ENCODE measurements at regions not wholly inside any gene's neighbourhood (a gene's known extent, or its start where the extent isn't known, plus 50 kb on each side); places are given as distances from the start of the nearest gene placed in this dataset.
A peak's percentile ranks its signal among the peaks of the same experiment; 100 is the strongest.
"Not testable (repeated sequence)": the region's sequence is repeated elsewhere in the genome, so short reads cannot be mapped to it uniquely, and the experiment has no call there.

DNA sequence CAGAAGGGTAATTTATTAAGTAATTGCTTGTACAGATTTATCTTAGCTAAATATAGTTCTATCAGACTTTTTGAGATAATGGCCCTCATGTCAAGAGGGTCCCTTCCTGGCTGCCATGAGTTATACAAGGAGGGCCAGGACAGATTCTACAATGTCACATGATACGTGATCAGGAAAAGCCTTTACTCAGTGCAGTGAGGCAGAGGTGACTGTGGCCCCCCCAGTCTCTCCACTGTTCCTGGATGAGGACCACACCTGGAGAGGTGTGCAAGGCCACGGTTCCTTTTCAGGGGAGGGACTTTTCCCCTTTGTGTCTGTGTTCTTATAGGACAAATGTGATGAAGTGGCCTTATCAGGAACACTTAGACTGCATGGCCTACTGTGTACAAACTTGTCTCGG lies 54.3 kb upstream of the LRCH1 start:
- in situ Hi-C loops (cut with HindIII; ENCODE audit: low sequenced_read_pairs) = no loop called here
- TF ChIP-seq, protein P1, sequence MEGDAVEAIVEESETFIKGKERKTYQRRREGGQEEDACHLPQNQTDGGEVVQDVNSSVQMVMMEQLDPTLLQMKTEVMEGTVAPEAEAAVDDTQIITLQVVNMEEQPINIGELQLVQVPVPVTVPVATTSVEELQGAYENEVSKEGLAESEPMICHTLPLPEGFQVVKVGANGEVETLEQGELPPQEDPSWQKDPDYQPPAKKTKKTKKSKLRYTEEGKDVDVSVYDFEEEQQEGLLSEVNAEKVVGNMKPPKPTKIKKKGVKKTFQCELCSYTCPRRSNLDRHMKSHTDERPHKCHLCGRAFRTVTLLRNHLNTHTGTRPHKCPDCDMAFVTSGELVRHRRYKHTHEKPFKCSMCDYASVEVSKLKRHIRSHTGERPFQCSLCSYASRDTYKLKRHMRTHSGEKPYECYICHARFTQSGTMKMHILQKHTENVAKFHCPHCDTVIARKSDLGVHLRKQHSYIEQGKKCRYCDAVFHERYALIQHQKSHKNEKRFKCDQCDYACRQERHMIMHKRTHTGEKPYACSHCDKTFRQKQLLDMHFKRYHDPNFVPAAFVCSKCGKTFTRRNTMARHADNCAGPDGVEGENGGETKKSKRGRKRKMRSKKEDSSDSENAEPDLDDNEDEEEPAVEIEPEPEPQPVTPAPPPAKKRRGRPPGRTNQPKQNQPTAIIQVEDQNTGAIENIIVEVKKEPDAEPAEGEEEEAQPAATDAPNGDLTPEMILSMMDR (IDR thresholded peaks at IDR 0.05; ENCODE audit: low read depth, low read length) = no peak
- DNase-seq (ENCODE audit: low read depth, low spot score) = no peak
- no peak overlapping the region for H3K4me3 ChIP-seq (ENCODE audit: low read depth, low read length)

GRCh38 chr13:46496086-46496485 lies 56.9 kb upstream of the LRCH1 start:
- in situ Hi-C loops (cut with HindIII; ENCODE audit: low sequenced_read_pairs) = no loop called here
- TF ChIP-seq, protein P1 (IDR thresholded peaks at IDR 0.05; ENCODE audit: low read depth, low read length) = no peak
- no peak for DNase-seq (ENCODE audit: low read depth, low spot score)
- no peak overlapping the region for H3K4me3 ChIP-seq (ENCODE audit: low read depth, low read length)

DNA sequence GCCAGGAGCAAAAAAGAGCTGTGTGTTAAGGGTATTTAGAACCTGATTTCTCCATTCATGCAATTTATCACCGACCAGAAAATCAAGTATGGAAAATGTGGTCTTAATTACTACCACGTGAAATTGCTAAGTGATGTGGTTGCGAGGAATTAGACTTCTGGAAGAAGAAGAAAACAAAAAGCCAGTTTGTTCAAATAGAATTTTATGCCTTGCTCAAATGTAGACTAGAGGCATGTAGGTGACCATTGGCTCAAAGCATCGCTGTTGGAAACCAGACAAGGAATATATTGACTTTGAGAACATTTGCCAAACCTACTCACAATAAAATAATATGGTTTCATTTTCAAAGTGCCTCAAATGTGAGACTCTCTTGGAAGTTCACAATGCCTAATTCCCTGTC lies 57.3 kb upstream of the LRCH1 start:
- H3K4me3 ChIP-seq (ENCODE audit: low read depth, low read length) = no peak overlapping the region
- in situ Hi-C loops (cut with HindIII; ENCODE audit: low sequenced_read_pairs) = no loop called here
- TF ChIP-seq, protein P1 (IDR thresholded peaks at IDR 0.05; ENCODE audit: low read depth, low read length) = no peak
- DNase-seq (ENCODE audit: low read depth, low spot score) = peak; percentile 33

DNA sequence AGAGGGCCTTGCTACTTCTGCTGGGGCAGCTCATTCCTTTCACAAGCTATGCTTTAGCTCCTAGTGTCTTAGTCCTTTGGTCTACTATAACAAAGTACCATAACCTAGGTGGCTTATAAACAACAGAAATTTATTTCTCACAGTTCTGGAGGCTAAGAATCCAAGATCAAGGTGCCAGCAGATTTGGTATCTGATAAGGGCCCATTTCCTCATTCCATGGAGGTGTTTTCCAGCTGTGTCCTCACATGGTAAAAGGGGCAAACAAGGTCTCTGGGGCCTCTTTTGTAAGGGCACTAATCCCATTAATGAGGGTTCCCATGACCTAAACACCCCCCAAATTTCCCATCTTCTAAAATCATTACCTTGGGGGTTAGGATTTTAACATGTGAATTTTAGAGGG lies 57.9 kb upstream of the LRCH1 start:
- in situ Hi-C loops (cut with HindIII; ENCODE audit: low sequenced_read_pairs) = no loop called here
- TF ChIP-seq, protein P1 (IDR thresholded peaks at IDR 0.05; ENCODE audit: low read depth, low read length) = no peak
- DNase-seq (ENCODE audit: low read depth, low spot score) = no peak
- H3K4me3 ChIP-seq (ENCODE audit: low read depth, low read length) = no peak overlapping the region

- TF ChIP-seq, protein P1 (IDR thresholded peaks at IDR 0.05; ENCODE audit: low read depth, low read length) = peak; percentile 59
- no peak overlapping the region for H3K4me3 ChIP-seq (ENCODE audit: low read depth, low read length)
- in situ Hi-C loops (cut with HindIII; ENCODE audit: low sequenced_read_pairs) = no loop called here
- peak; percentile 64 for DNase-seq (ENCODE audit: low read depth, low spot score)
These were observed 60.0 kb upstream of the LRCH1 start for GRCh38 chr13:46492946-46493345.

- H3K4me3 ChIP-seq (ENCODE audit: low read depth, low read length) = no peak overlapping the region
- in situ Hi-C loops (cut with HindIII; ENCODE audit: low sequenced_read_pairs) = no loop called here
- TF ChIP-seq, protein P1 (IDR thresholded peaks at IDR 0.05; ENCODE audit: low read depth, low read length) = no peak
- DNase-seq (ENCODE audit: low read depth, low spot score) = no peak
These were observed 61.3 kb upstream of the LRCH1 start for GRCh38 chr13:46491641-46492040.

GRCh38 chr13:46490713-46491112 lies 62.3 kb upstream of the LRCH1 start:
- in situ Hi-C loops (cut with HindIII; ENCODE audit: low sequenced_read_pairs); DNase-seq (ENCODE audit: low read depth, low spot score); H3K4me3 ChIP-seq (ENCODE audit: low read depth, low read length): not testable (repeated sequence)

Data from astrocyte of the spinal cord (primary cell).